ENCODE measurements at regions not wholly inside any gene's neighbourhood (a gene's known extent, or its start where the extent isn't known, plus 50 kb on each side); places are given as distances from the start of the nearest gene placed in this dataset.

- no peak for TF ChIP-seq TARDBP (IDR thresholded peaks at IDR 0.05; ENCODE audit: borderline replicate concordance)
- no peak for TF ChIP-seq TCF3 (IDR thresholded peaks at IDR 0.05; ENCODE audit: borderline replicate concordance, insufficient read depth, low read depth, low read length)
- no peak for TF ChIP-seq POLR2AphosphoS5 (IDR thresholded peaks at IDR 0.05; ENCODE audit: low read length)
- TF ChIP-seq NFYA (IDR thresholded peaks at IDR 0.05; ENCODE audit: borderline replicate concordance, low read depth, low read length): no peak
- TF ChIP-seq, protein P1, sequence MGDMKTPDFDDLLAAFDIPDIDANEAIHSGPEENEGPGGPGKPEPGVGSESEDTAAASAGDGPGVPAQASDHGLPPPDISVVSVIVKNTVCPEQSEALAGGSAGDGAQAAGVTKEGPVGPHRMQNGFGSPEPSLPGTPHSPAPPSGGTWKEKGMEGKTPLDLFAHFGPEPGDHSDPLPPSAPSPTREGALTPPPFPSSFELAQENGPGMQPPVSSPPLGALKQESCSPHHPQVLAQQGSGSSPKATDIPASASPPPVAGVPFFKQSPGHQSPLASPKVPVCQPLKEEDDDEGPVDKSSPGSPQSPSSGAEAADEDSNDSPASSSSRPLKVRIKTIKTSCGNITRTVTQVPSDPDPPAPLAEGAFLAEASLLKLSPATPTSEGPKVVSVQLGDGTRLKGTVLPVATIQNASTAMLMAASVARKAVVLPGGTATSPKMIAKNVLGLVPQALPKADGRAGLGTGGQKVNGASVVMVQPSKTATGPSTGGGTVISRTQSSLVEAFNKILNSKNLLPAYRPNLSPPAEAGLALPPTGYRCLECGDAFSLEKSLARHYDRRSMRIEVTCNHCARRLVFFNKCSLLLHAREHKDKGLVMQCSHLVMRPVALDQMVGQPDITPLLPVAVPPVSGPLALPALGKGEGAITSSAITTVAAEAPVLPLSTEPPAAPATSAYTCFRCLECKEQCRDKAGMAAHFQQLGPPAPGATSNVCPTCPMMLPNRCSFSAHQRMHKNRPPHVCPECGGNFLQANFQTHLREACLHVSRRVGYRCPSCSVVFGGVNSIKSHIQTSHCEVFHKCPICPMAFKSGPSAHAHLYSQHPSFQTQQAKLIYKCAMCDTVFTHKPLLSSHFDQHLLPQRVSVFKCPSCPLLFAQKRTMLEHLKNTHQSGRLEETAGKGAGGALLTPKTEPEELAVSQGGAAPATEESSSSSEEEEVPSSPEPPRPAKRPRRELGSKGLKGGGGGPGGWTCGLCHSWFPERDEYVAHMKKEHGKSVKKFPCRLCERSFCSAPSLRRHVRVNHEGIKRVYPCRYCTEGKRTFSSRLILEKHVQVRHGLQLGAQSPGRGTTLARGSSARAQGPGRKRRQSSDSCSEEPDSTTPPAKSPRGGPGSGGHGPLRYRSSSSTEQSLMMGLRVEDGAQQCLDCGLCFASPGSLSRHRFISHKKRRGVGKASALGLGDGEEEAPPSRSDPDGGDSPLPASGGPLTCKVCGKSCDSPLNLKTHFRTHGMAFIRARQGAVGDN (IDR thresholded peaks at IDR 0.05): no peak
- ChIA-PET CTCF (no interaction called here), RAD21 (ENCODE audit: unreplicated experiment) (no interaction called here), SMC1A (ENCODE audit: uncharacterized antibody, unreplicated experiment) (no interaction called here), POLR2A (no interaction called here)
- FAIRE-seq (no peak), ATAC-seq (no peak), DNase-seq (ENCODE audit: low read depth, low spot score) (no peak)
- WGBS (ENCODE audit: insufficient coverage, insufficient replicate concordance, low lambda C conversion rate, missing lambda C conversion rate): 25% methylated on average over 2 of the region's 2 CpGs
- no peaks in the 10 kb centered on the region for H4K20me1 ChIP-seq (ENCODE audit: control insufficient read depth, insufficient read depth)
- no peaks in the 10 kb centered on the region for H3K9me3 ChIP-seq (replicated peaks; ENCODE audit: control insufficient read depth, insufficient read depth, low read length)
- H3K79me2 ChIP-seq (ENCODE audit: control insufficient read depth, insufficient read depth, low read length): no peaks in the 10 kb centered on the region
- intact Hi-C loops (cut with micrococcal nuclease; ENCODE audit: unreplicated experiment): no loop called here
- H2AFZ ChIP-seq (ENCODE audit: control insufficient read depth, low read depth, low read length): no peak overlapping the region
- no peaks in the 10 kb centered on the region for H3K27me3 ChIP-seq (replicated peaks in 1 of 2; ENCODE audit: control insufficient read depth in 2 of 2, insufficient read depth in 2 of 2, low read length in 1 of 2)
- no TSS peak for BruUV-seq (replicated peaks)
- no peak overlapping the region for H3K4me2 ChIP-seq (ENCODE audit: control insufficient read depth, insufficient read depth)
- no peaks in the 10 kb centered on the region for H3K4me1 ChIP-seq (ENCODE audit: control insufficient read depth, insufficient read depth, low read length)
- H3K4me3 ChIP-seq: no peak overlapping the region
- in situ Hi-C loops (cut with MboI): no loop called here
- no peak overlapping the region for H3K27ac ChIP-seq (ENCODE audit: control insufficient read depth, insufficient read depth)
- no peaks in the 10 kb centered on the region for H3K36me3 ChIP-seq (ENCODE audit: control insufficient read depth in 2 of 2, insufficient read depth in 2 of 2, low read length in 1 of 2)
- H3K9ac ChIP-seq (ENCODE audit: control insufficient read depth, insufficient read depth, low read length): no peak overlapping the region
These were observed 741.4 kb downstream of the FAT4 start for GRCh38 chr4:126056116-126056650.
